ENCODE measurements at regions not wholly inside any gene's neighbourhood (a gene's known extent, or its start where the extent isn't known, plus 50 kb on each side); places are given as distances from the start of the nearest gene placed in this dataset.
A peak's percentile ranks its signal among the peaks of the same experiment; 100 is the strongest.

- H3K27ac ChIP-seq (ENCODE audit: low read depth in 2 of 2, low read length in 1 of 2) = peak overlapping the region; percentile 91 to 99
These were observed 66.6 kb upstream of the WIPF1 start for GRCh38 chr2:174664084-174664759.

More at GRCh38 chr2:174664084-174664759, 66.6 kb upstream of the WIPF1 start:
- H3K4me1 ChIP-seq (ENCODE audit: control insufficient read depth in 1 of 2, insufficient read depth in 2 of 2, low read depth in 1 of 2, low read length in 1 of 2) = peaks cover 34 to 72% of the 10 kb centered on the region in 2 experiments
- H3F3A ChIP-seq (replicated peaks; ENCODE audit: insufficient read depth) = peaks cover 22% of the 10 kb centered on the region
- no peak for DNase-seq
- H3K9me3 ChIP-seq = no peaks in the 10 kb centered on the region
- H3K4me3 ChIP-seq (ENCODE audit: low read depth in 2 of 2, low read length in 1 of 2) = no peak overlapping the region
- H3K27me3 ChIP-seq (ENCODE audit: insufficient read depth) = no peaks in the 10 kb centered on the region
- peak overlapping the region; percentile 23; the same call in 1 of the 2 replicates for H3K9ac ChIP-seq
- CTCF ChIA-PET = interaction anchor here (0.6 to 2.9 kb wide), 7 partner anchors 12 to 1485 kb away, joined by 3 to 14 read pairs (median 4); no protein-coding TSS in a partner anchor
- peak overlapping the region; percentile 61 for H3K4me2 ChIP-seq
- H2AFZ ChIP-seq (ENCODE audit: low read depth) = no peak overlapping the region
- TF ChIP-seq SIN3A (IDR thresholded peaks at IDR 0.05; ENCODE audit: borderline replicate concordance, low read depth, low read length) (no peak), NRF1 (IDR thresholded peaks at IDR 0.05; ENCODE audit: low read depth, low read length) (no peak), USF1 (IDR thresholded peaks at IDR 0.05; ENCODE audit: borderline replicate concordance, low read depth) (no peak), IRF3 (IDR thresholded peaks at IDR 0.05; ENCODE audit: low read depth, low read length) (no peak), TEAD4 (IDR thresholded peaks at IDR 0.05; ENCODE audit: borderline replicate concordance, insufficient read depth) (no peak), RXRA (IDR thresholded peaks at IDR 0.05; ENCODE audit: borderline replicate concordance, low read depth) (no peak), MXI1 (IDR thresholded peaks at IDR 0.05; ENCODE audit: low read depth, low read length) (no peak), POLR2AphosphoS5 (IDR thresholded peaks at IDR 0.05; ENCODE audit: low read depth, low read length) (no peak), USF2 (IDR thresholded peaks at IDR 0.05; ENCODE audit: borderline replicate concordance, low read depth, low read length) (no peak), FOXJ3 (CRISPR knock-in tag; IDR thresholded peaks at IDR 0.05) (no peak), REST (IDR thresholded peaks at IDR 0.05; ENCODE audit: low read depth, low read length) (no peak), TAF1 (IDR thresholded peaks at IDR 0.05; ENCODE audit: borderline replicate concordance, low read depth, low read length) (no peak), CTCF (IDR thresholded peaks at IDR 0.05) (no peak), EZH2phosphoT487 (IDR thresholded peaks at IDR 0.05; ENCODE audit: borderline replicate concordance, low read depth) (no peak), ZBTB33 (IDR thresholded peaks at IDR 0.05; ENCODE audit: borderline replicate concordance, low read depth) (no peak), TCF12 (IDR thresholded peaks at IDR 0.05) (no peak), JUND (IDR thresholded peaks at IDR 0.05) (no peak), RAD21 (IDR thresholded peaks at IDR 0.05; ENCODE audit: low read length) (no peak), MEF2A (IDR thresholded peaks at IDR 0.05; ENCODE audit: borderline replicate concordance, low read depth) (no peak), NFIC (IDR thresholded peaks at IDR 0.05; ENCODE audit: borderline replicate concordance) (no peak)
- POLR2A ChIA-PET = interaction anchor here (1.5 to 1.9 kb wide), 2 partner anchors 9 to 18 kb away, joined by 10 to 13 read pairs; no protein-coding TSS in a partner anchor
- peaks cover 83% of the 10 kb centered on the region for H3K79me2 ChIP-seq (ENCODE audit: insufficient read depth)
- 82% methylated on average over 4 of the region's 7 CpGs for WGBS (ENCODE audit: low lambda C conversion rate)
- H4K20me1 ChIP-seq (ENCODE audit: insufficient read depth) = peaks cover 14% of the 10 kb centered on the region
- no peaks in the 10 kb centered on the region for H3K9me2 ChIP-seq
- peaks cover 1 to 10% of the 10 kb centered on the region in 2 experiments for H3K36me3 ChIP-seq (replicated peaks in 1 of 2; ENCODE audit: control insufficient read depth in 1 of 2, insufficient read depth in 2 of 2, low read length in 1 of 2)

All from SK-N-SH (cell line).